HK-2 (cell line): ENCODE measurements at regions not wholly inside any gene's neighbourhood (a gene's known extent, or its start where the extent isn't known, plus 50 kb on each side); places are given as distances from the start of the nearest gene placed in this dataset.

ENCODE experiments used
- DNase-seq: peaks from one replicate; pipeline ENCODE4 v3.0.0-alpha.2; 2018; ENCODE audit not compliant: unreplicated experiment

- no peak for DNase-seq
Observed at GRCh38 chr6:40194447-40195170, 260.3 kb upstream of the MOCS1 start.

GRCh38 chr6:40192516-40192915, 258.3 kb upstream of the MOCS1 start:
- no peak for DNase-seq

DNA sequence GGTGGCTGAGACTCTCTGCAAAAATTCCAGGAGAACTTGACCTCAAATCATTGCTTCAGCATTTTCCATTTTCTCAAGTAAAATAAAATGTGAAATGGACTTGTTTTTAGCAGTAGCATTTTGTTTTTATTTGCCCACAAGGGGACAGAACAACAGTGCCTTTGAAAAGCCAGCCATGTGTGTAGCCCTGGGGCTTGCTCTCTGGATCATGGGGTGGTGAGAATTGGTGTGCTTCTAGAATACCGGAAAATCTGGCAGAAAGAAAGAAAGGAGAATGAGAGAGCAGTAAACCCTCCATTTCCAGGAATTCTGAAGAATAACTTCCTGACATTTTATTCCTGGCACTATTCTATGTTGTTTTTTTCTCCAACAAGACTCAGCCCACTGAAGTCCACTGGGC, 254.7 kb upstream of the MOCS1 start:
- no peak for DNase-seq

- DNase-seq: no peak
Observed at GRCh38 chr6:40187535-40188144, 253.4 kb upstream of the MOCS1 start.

GRCh38 chr6:40185486-40185885, 251.2 kb upstream of the MOCS1 start:
- DNase-seq: no peak

- no peak for DNase-seq
Observed at GRCh38 chr6:40183902-40184301, 249.6 kb upstream of the MOCS1 start.

DNA sequence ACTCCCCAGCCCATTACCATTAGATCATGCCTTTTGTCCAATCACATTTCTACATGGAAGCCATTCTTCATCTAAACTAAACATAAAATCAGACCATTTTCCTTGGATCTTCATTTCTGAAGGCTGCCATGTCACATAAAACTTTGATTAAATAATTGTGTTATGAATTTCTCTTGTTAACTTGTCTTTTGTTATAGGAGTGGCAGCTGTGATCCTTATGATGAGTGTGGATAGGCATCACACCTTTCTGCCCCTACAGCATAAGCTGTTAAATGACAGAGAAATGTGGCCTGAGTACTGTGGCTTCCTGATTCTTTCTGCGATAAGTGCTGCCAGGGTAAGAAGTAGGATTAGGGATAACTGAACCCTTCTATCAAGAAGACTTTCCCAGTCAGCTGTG, 247.1 kb upstream of the MOCS1 start:
- DNase-seq: no peak

GRCh38 chr6:40180271-40180670, 246.0 kb upstream of the MOCS1 start:
- DNase-seq: no peak

DNA sequence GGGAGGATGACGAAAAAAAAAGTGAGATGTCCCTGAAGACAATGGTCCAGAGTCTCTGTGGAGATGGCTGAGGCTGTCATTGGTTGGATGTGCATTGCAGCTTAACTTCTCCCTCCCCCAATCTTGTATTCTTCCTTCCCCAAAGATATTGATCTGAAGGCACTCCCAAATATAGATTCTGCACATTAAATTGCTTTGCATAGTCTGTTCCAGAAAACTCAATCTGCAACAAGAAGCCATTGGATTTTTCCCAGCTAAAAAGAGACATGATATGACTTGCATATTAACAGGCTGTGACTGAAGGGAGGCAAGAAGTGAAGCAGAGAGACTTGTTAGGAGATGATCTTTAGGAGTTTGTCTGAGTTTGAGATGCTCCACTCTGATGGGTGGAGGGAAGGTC, 245.2 kb upstream of the MOCS1 start:
- DNase-seq: no peak

DNA sequence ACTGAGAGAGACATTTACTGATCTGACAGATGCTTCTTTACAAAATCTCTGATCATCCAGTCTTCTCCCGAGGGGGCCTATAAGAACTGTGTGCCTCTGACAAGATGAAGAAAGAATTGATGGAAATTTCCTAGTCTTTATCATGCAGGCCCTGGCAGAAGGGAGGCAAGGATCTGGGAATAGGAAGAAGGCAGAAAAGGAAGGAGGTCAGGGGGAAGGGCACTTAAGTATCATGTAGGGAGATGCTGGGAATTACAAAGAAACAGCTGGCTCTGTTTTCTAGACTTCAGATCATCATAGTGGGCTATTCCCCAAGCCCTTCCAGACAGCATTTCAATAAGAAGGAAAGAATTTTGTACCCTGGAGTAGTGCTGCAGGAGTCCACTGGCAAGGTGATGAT, 243.3 kb upstream of the MOCS1 start:
- no peak for DNase-seq

GRCh38 chr6:40176152-40176551, 241.9 kb upstream of the MOCS1 start:
- DNase-seq: no peak

GRCh38 chr6:40172272-40172671, 238.0 kb upstream of the MOCS1 start:
- DNase-seq: no peak

- no peak for DNase-seq
Observed at GRCh38 chr6:40171343-40171742, 237.1 kb upstream of the MOCS1 start.

DNA sequence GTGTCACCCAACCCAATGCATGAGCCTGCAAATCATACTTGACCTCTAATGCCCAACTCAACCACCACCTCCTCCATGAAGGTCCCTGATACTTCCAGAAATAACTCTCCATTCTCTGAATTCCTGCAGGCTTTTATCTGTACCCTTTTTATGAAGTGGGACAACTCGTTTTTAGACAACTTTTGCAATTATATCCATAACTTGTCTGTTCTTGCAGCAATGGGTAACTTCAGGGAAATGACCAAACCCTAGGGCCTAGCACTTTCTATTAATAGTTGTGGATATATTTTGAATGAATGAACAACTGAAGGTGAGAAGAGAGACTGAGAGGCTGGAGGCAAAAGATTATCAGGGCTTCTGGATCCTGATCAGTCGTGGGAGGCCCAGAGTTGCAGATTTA, 236.6 kb upstream of the MOCS1 start:
- DNase-seq: no peak

- DNase-seq: no peak
Observed at GRCh38 chr6:40169878-40170277, 235.6 kb upstream of the MOCS1 start.

- no peak for DNase-seq
Observed at GRCh38 chr6:40166963-40167362, 232.7 kb upstream of the MOCS1 start.

GRCh38 chr6:40165036-40165709, 230.9 kb upstream of the MOCS1 start:
- DNase-seq: no peak

DNA sequence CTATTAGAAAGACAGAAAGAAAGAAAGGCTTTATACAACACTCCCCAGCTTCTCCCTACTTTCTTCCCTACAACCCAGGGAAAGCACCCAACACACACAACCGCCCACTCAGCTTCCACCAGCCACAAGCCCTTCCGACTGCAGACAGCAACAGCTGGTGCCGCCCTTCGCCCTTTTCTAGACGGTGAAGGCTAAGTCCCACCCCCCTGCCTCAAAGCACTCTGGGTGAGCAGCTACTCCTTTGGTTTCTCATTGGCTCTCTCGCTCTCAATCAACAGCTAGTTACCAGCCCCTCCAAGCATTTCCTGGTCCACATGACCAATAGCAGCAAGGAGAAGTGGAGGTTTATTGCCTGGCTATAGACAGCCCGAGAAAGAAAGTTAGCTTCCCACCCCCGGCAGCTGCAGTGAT, 230.1 kb upstream of the MOCS1 start:
- DNase-seq: no peak

GRCh38 chr6:40163924-40164323, 229.7 kb upstream of the MOCS1 start:
- DNase-seq: no peak

GRCh38 chr6:40162074-40162473, 227.8 kb upstream of the MOCS1 start:
- no peak for DNase-seq

GRCh38 chr6:40160826-40161225, 226.6 kb upstream of the MOCS1 start:
- DNase-seq: no peak

DNA sequence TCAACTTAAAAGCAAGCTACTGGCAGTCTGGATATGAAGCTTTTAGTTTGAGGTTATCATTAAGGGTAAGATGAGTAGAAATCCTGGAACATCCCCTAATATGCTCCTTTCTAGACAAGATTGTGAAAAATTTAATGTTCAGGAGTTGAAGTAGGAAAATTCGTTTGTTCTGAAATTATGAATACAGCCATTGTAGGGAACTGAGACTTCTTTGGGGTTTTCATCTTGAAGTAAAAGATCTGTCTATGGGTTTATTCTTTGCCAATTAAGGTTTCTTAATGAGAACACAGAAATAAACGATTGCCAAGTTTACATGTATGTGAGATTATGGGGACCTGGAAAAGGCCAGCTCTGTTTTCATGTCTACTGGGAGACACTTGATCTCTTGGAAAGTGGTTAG, 225.6 kb upstream of the MOCS1 start:
- no peak for DNase-seq

- no peak for DNase-seq
Observed at GRCh38 chr6:40152701-40153436, 218.6 kb upstream of the MOCS1 start.
